IPS DF 6.9 (cell line): ENCODE measurements at regions not wholly inside any gene's neighbourhood (a gene's known extent, or its start where the extent isn't known, plus 50 kb on each side); places are given as distances from the start of the nearest gene placed in this dataset.

Experiments used
- DNase-seq: peaks from one replicate; pipeline ENCODE4 v3.0.0-alpha.2; 2013; ENCODE audit warnings: low read depth, low spot score
- H3K27ac ChIP-seq: one replicate; pipeline ENCODE4 v1.5.1; 2013; ENCODE audit warnings: low read length, control low read depth
- H3K27me3 ChIP-seq: 2 replicates; pipeline ENCODE4 v1.6.1; 2013; ENCODE audit warnings: mild to moderate bottlenecking, low read length; ENCODE audit not compliant: control insufficient read depth, insufficient read depth
- H3K36me3 ChIP-seq: 2 replicates; pipeline ENCODE4 v1.6.1; 2013; ENCODE audit warnings: low read length; ENCODE audit not compliant: control insufficient read depth, insufficient read depth
- H3K4me1 ChIP-seq: 2 replicates; pipeline ENCODE4 v1.6.1; 2013; ENCODE audit warnings: low read length; ENCODE audit not compliant: control insufficient read depth, insufficient read depth
- H3K4me3 ChIP-seq: 2 replicates; pipeline ENCODE4 v1.5.1; 2013; ENCODE audit warnings: mild to moderate bottlenecking, low read length
- H3K9me3 ChIP-seq: 2 replicates; pipeline ENCODE4 v1.6.1; 2013; ENCODE audit warnings: low read length, inconsistent platforms; ENCODE audit not compliant: control insufficient read depth, insufficient read depth
- WGBS: extraction: QIAGEN DNeasy Blood & Tissue Kit; methylation state at CpG from one replicate; pipeline ENCODE4 v1.1.7; 2013; ENCODE audit warnings: mixed read lengths, missing lambda C conversion rate; ENCODE audit not compliant: insufficient read length, insufficient coverage; 5-methylcytosine and 5-hydroxymethylcytosine counted together

DNA sequence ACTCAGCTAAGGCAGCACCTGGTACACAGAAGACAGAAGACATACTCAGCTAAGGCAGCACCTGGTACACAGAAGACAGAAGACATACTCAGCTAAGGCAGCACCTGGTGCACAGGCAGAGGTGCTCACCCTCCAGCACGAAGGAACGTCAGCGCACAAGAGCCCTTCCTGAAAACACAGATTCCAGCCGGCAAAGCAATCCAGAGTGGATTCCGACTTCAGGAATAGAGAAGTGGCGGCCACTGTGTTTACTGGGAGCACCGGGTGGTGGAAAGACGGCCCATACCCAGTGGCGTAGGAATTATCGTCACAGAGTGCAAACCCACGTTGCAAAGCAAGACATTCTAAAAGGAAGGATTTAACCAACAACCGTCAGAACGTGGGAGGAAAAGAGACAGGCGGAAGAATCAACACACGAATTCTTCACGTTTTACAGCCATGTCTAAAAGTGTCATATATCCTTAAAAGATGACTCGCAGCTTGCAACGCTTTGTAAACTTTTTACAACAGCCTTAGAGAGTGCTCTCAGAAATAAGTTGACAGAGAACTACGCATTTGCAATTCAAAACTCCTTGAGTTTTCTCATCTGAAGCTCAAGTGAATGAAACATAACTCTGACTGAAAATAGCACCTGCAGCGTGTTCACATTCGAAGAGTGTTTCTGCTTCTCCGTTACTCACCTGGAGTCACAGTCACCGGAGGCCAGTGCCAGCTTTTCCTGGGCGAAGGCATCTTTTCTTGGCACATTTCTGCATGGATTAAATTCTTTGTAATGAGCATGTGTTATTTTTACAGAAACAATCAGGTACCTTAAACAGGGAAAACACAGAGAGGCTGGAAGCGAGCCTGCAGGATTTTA lies 55.8 kb upstream of the GALNT9 start:
- peaks cover 70% of the 10 kb centered on the region for H3K27me3 ChIP-seq
- no peaks in the 10 kb centered on the region for H3K9me3 ChIP-seq
- no CpG with 5 or more reads among the region's 25 CpGs for WGBS
- no peak overlapping the region for H3K4me3 ChIP-seq
- peaks cover 4% of the 10 kb centered on the region for H3K4me1 ChIP-seq
- no peak for DNase-seq
- H3K36me3 ChIP-seq: no peaks in the 10 kb centered on the region
- no peak overlapping the region for H3K27ac ChIP-seq

DNA sequence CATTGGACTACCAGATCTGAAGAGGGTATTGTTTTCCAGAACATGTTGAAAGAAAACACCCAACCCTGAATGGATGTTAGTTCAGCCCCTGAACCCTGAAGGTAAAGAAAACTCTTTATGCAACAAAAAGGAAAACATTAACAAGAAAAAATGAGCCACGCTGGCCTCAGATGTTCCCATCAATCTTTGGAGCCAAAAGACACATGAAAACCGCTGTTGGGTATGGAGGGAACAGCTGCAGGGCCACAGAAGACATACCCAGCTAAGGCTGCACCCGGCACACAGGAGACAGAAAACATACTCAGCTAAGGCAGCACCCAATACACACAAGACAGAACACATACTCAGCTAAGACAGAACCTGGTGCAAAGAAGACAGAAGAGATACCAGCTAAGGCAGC lies 51.3 kb upstream of the GALNT9 start:
- H3K36me3 ChIP-seq: no peaks in the 10 kb centered on the region

DNA sequence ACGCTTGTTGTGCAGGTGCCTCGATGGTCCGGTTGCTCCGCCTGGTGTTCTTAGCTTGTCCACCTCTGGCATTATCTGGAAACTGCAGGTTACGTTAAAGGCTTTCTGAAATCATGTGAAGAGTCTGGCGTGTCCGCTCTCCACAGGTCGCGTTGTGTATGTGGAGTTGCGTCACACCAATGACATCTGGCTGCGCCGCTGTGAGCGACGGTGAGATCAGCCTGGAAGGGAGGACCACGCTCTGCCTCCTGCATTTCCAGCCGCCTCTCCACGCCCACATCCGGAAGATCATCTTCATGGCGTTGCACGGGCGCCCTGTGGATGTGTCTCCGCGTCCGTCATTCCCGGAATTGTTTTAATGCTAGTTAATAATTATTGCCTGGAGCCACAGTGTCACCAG lies 50.6 kb upstream of the GALNT9 start:
- Histone ChIP-seq H3K36me3 (no peaks in the 10 kb centered on the region), H3K27me3 (peaks cover 61% of the 10 kb centered on the region), H3K4me3 (no peak overlapping the region), H3K9me3 (no peaks in the 10 kb centered on the region), H3K27ac (no peak overlapping the region), H3K4me1 (no peaks in the 10 kb centered on the region)
- no peak for DNase-seq
- no CpG with 5 or more reads among the region's 25 CpGs for WGBS

More for the DNA sequence above, 51.3 kb upstream of the GALNT9 start:
- no peak for DNase-seq
- peaks cover 61% of the 10 kb centered on the region for H3K27me3 ChIP-seq
- H3K27ac ChIP-seq: no peak overlapping the region
- no peak overlapping the region for H3K4me3 ChIP-seq
- H3K4me1 ChIP-seq: no peaks in the 10 kb centered on the region
- H3K9me3 ChIP-seq: no peaks in the 10 kb centered on the region
- whole genome bisulfite sequencing: no CpG with 5 or more reads among the region's 3 CpGs

DNA sequence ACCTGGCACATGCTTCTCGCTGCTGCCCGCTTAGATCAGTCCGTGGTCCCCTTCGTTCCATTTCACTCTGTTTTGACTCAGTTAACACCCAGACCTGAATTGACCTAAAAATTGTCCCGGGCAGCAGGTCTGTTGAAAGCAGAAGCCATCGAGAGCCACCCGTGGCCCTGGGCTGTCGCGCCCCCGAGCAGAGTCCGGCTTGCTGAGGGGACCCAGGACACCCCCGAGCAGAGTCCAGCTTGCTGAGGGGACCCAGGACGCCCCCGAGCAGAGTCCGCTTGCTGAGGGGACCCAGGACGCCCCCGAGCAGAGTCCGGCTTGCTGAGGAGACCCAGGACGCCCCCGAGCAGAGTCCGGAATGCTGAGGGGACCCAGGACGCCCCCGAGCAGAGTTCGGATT lies 50.2 kb upstream of the GALNT9 start:
- H3K4me1 ChIP-seq: no peaks in the 10 kb centered on the region

More for the DNA sequence above, 50.2 kb upstream of the GALNT9 start:
- H3K36me3 ChIP-seq: no peaks in the 10 kb centered on the region
- H3K27me3 ChIP-seq: peaks cover 61% of the 10 kb centered on the region
- DNase-seq: no peak
- H3K4me3 ChIP-seq: no peak overlapping the region
- H3K9me3 ChIP-seq: no peaks in the 10 kb centered on the region
- no CpG with 5 or more reads among the region's 24 CpGs for WGBS
- no peak overlapping the region for H3K27ac ChIP-seq
